Upper lobe of left lung (tissue), 6 donors: ENCODE measurements at regions not wholly inside any gene's neighbourhood (a gene's known extent, or its start where the extent isn't known, plus 50 kb on each side); places are given as distances from the start of the nearest gene placed in this dataset.

ENCODE experiments used
- ATAC-seq, 2 donors: fragments of 200-7000 bp; cut with Tn5 transposase; one replicate each; pipeline ENCODE4 v1.9.1; 2022; ENCODE audit warnings: mild to moderate bottlenecking in 2 of 2, moderate library complexity in 2 of 2; ENCODE audit not compliant: low FRiP score in 2 of 2
- DNase-seq, 2 donors: peaks; one replicate each; pipeline ENCODE4 v3.0.0-alpha.2; 2019 to 2020
- H3K27ac ChIP-seq, 4 donors: fragments of 200-600 bp; sonication (generic); one replicate each; pipeline ENCODE4 v1.5.1; 2016 to 2019
- H3K27me3 ChIP-seq, 4 donors: fragments of 200-600 bp; sonication (generic); one replicate each; pipeline ENCODE4 v1.5.1; 2017 to 2019
- H3K36me3 ChIP-seq, 4 donors: fragments of 200-600 bp; sonication (generic); one replicate each; pipeline ENCODE4 v1.5.1; 2016 to 2019
- H3K4me1 ChIP-seq, 4 donors: fragments of 200-600 bp; sonication (generic); one replicate each; pipeline ENCODE4 v1.5.1; 2018 to 2019
- H3K4me3 ChIP-seq, 4 donors: fragments of 200-600 bp; sonication (generic); one replicate each; pipeline ENCODE4 v1.5.1; 2017 to 2019; ENCODE audit warnings: mild to moderate bottlenecking in 2 of 4, moderate library complexity in 1 of 4
- H3K9me3 ChIP-seq, 4 donors: fragments of 200-600 bp; sonication (generic); one replicate each; pipeline ENCODE4 v1.5.1; 2018 to 2019
- CTCF ChIP-seq, 6 experiments: fragments of 450-650 bp in 4 of 6; fragments of 200-600 bp in 2 of 6; sonication (generic) in 2 of 6; IDR thresholded peaks; one replicate each; pipeline ENCODE4 v1.5.1; 2016 to 2019; ENCODE audit warnings: antibody characterized with exemption in 6 of 6
- EP300 ChIP-seq, 4 donors: sonication (generic); formaldehyde crosslinking; IDR thresholded peaks; one replicate each; pipeline ENCODE4 v1.5.1; 2017; ENCODE audit warnings: antibody characterized with exemption in 4 of 4, control low read depth in 2 of 4
- POLR2A ChIP-seq, 4 donors: fragments of 450-650 bp; IDR thresholded peaks; one replicate each; pipeline ENCODE4 v1.5.1; 2016 to 2017; ENCODE audit warnings: antibody characterized with exemption in 4 of 4, mild to moderate bottlenecking in 2 of 4
- POLR2AphosphoS5 ChIP-seq, 2 donors: sonication (generic); formaldehyde crosslinking; IDR thresholded peaks; one replicate each; pipeline ENCODE4 v1.5.1; 2017; ENCODE audit warnings: antibody characterized with exemption in 2 of 2
- WGBS, 2 donors: methylation state at CpG; one replicate each; pipeline ENCODE4 v1.1.5; 2017 to 2018; 5-methylcytosine and 5-hydroxymethylcytosine counted together
- donor health status: DM: no; HTN: no; CAD: no; lungs with moderate emphysema.
- donor health status: DM: no; HTN: yes; CAD: no; lungs with severe emphysema.

- Histone ChIP-seq H3K9me3 (no peaks in the 10 kb centered on the region), H3K27me3 (no peaks in the 10 kb centered on the region), H3K27ac (no peak overlapping the region), H3K4me3 (no peak overlapping the region), H3K4me1 (peaks cover 10 to 27% (median 14%) of the 10 kb centered on the region in 4 donors), H3K36me3 (no peaks in the 10 kb centered on the region)
- no peak for ATAC-seq
- no peak for DNase-seq
- 57 to 82% methylated on average over 3 of the region's 3 CpGs for WGBS, 2 donors
- no peak for TF ChIP-seq EP300 (IDR thresholded peaks at IDR 0.05)
- no peak for TF ChIP-seq CTCF (IDR thresholded peaks at IDR 0.05)
- TF ChIP-seq POLR2A (IDR thresholded peaks at IDR 0.05) = no peak
- no peak for TF ChIP-seq POLR2AphosphoS5 (IDR thresholded peaks at IDR 0.05)
Observed at GRCh38 chr1:59074598-59074997, 222.3 kb upstream of the FGGY start.

- WGBS, 2 donors = 95% methylated on average over 6 of the region's 6 CpGs
- Histone ChIP-seq H3K4me3 (no peak overlapping the region), H3K27ac (no peak overlapping the region), H3K9me3 (no peaks in the 10 kb centered on the region), H3K4me1 (peaks cover 10 to 29% (median 14%) of the 10 kb centered on the region in 4 donors), H3K36me3 (no peaks in the 10 kb centered on the region), H3K27me3 (no peaks in the 10 kb centered on the region)
- DNase-seq = no peak
- no peak for TF ChIP-seq EP300 (IDR thresholded peaks at IDR 0.05)
- TF ChIP-seq POLR2A (IDR thresholded peaks at IDR 0.05) = no peak
- no peak for TF ChIP-seq CTCF (IDR thresholded peaks at IDR 0.05)
- no peak for TF ChIP-seq POLR2AphosphoS5 (IDR thresholded peaks at IDR 0.05)
- no peak for ATAC-seq
Observed at GRCh38 chr1:59075021-59075420, 221.9 kb upstream of the FGGY start.

GRCh38 chr1:59076612-59077011 lies 220.3 kb upstream of the FGGY start:
- TF ChIP-seq CTCF (IDR thresholded peaks at IDR 0.05) (peak in 2 of 6 experiments; percentile 19 to 23), POLR2AphosphoS5 (IDR thresholded peaks at IDR 0.05) (no peak)
- H3K27ac ChIP-seq = no peak overlapping the region
- no peak for DNase-seq
- peak in 1 of 2 donors; percentile 36 for ATAC-seq
- no peak overlapping the region for H3K4me3 ChIP-seq
- no peaks in the 10 kb centered on the region for H3K36me3 ChIP-seq
- H3K4me1 ChIP-seq = peaks cover 2 to 24% (median 10%) of the 10 kb centered on the region in 4 donors
- H3K27me3 ChIP-seq = no peaks in the 10 kb centered on the region
- WGBS, 2 donors = 91 to 100% methylated on average over 1 of the region's 1 CpG
- no peaks in the 10 kb centered on the region for H3K9me3 ChIP-seq

- no peak for DNase-seq
- H3K4me1 ChIP-seq = peaks cover 0 to 17% (median 9%) of the 10 kb centered on the region in 4 donors
- no peaks in the 10 kb centered on the region for H3K9me3 ChIP-seq
- 60 to 62% methylated on average over 6 of the region's 6 CpGs for WGBS, 2 donors
- TF ChIP-seq CTCF (IDR thresholded peaks at IDR 0.05) = no peak
- TF ChIP-seq POLR2A (IDR thresholded peaks at IDR 0.05) = no peak
- TF ChIP-seq POLR2AphosphoS5 (IDR thresholded peaks at IDR 0.05) = no peak
- no peak for TF ChIP-seq EP300 (IDR thresholded peaks at IDR 0.05)
- H3K27me3 ChIP-seq = no peaks in the 10 kb centered on the region
- no peak for ATAC-seq
- H3K27ac ChIP-seq = no peak overlapping the region
- no peak overlapping the region for H3K4me3 ChIP-seq
- no peaks in the 10 kb centered on the region for H3K36me3 ChIP-seq
Observed at GRCh38 chr1:59077466-59078069, 219.3 kb upstream of the FGGY start.
